ENCODE measurements at regions not wholly inside any gene's neighbourhood (a gene's known extent, or its start where the extent isn't known, plus 50 kb on each side); places are given as distances from the start of the nearest gene placed in this dataset.

DNA sequence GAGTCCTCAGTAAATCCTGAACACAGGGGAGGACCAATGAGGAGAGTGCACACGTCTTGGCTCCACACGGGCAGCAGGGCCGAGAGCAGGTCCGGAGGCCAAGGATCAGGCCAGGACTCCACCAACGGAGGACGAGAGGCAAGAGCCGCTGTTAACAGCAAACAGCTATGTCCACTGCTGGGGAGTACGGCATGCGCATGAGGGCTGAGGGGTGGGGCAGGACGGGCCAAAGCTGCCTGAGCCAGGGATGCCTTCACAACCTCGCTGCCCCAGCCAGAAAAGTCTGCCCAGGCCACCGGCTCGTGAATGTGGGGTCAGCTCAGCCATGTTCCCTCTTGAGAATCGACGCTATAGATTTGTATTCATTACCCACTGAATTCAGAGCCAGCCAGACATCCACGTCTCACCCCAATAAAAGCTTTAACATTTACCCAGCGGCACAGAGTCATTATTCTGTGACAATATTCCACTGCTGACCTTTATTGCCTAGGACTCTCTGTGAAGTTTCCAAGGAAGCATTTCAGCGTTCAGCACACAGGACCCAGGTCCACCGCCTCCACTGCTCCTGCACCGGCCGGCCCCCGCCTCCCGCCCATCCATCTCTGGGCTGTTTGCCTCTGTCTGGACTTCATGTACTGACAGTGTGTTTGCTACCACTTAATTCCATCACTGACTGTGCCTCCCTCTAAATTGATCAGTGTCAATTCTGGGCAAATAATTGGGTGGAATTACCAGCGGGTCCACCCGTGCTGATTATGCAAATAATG is 384.9 kb downstream of the SHANK2 start:
- Histone ChIP-seq H3K27ac (ENCODE audit: low read depth in 1 of 2, low read length in 2 of 2) (no peak overlapping the region), H3K4me1 (ENCODE audit: control insufficient read depth in 4 of 4, insufficient read depth in 4 of 4, low read length in 3 of 4) (no peaks in the 10 kb centered on the region), H3K9me3 (ENCODE audit: control insufficient read depth in 4 of 4, low read length in 3 of 4) (no peaks in the 10 kb centered on the region), H3K9ac (ENCODE audit: low read depth in 1 of 2, low read length in 2 of 2) (no peak overlapping the region), H3K27me3 (ENCODE audit: control insufficient read depth in 4 of 4, insufficient read depth in 4 of 4, low read length in 3 of 4) (no peaks in the 10 kb centered on the region), H3K36me3 (ENCODE audit: control insufficient read depth in 4 of 4, insufficient read depth in 3 of 4, low read depth in 1 of 4, low read length in 3 of 4) (no peaks in the 10 kb centered on the region), H3K4me3 (ENCODE audit: low read depth in 1 of 3, low read length in 3 of 3) (no peak overlapping the region)
- no peak for TF ChIP-seq HNF4A (conservative IDR thresholded peaks at IDR 0.05)
- TF ChIP-seq MAX (IDR thresholded peaks at IDR 0.05): no peak
- TF ChIP-seq ATF3 (IDR thresholded peaks at IDR 0.05): no peak
- TF ChIP-seq, protein P1, sequence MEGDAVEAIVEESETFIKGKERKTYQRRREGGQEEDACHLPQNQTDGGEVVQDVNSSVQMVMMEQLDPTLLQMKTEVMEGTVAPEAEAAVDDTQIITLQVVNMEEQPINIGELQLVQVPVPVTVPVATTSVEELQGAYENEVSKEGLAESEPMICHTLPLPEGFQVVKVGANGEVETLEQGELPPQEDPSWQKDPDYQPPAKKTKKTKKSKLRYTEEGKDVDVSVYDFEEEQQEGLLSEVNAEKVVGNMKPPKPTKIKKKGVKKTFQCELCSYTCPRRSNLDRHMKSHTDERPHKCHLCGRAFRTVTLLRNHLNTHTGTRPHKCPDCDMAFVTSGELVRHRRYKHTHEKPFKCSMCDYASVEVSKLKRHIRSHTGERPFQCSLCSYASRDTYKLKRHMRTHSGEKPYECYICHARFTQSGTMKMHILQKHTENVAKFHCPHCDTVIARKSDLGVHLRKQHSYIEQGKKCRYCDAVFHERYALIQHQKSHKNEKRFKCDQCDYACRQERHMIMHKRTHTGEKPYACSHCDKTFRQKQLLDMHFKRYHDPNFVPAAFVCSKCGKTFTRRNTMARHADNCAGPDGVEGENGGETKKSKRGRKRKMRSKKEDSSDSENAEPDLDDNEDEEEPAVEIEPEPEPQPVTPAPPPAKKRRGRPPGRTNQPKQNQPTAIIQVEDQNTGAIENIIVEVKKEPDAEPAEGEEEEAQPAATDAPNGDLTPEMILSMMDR (IDR thresholded peaks at IDR 0.05; ENCODE audit: low read depth, low read length, missing input control): no peak
- no peak for TF ChIP-seq HNF4G (IDR thresholded peaks at IDR 0.05)
- TF ChIP-seq, protein P2, sequence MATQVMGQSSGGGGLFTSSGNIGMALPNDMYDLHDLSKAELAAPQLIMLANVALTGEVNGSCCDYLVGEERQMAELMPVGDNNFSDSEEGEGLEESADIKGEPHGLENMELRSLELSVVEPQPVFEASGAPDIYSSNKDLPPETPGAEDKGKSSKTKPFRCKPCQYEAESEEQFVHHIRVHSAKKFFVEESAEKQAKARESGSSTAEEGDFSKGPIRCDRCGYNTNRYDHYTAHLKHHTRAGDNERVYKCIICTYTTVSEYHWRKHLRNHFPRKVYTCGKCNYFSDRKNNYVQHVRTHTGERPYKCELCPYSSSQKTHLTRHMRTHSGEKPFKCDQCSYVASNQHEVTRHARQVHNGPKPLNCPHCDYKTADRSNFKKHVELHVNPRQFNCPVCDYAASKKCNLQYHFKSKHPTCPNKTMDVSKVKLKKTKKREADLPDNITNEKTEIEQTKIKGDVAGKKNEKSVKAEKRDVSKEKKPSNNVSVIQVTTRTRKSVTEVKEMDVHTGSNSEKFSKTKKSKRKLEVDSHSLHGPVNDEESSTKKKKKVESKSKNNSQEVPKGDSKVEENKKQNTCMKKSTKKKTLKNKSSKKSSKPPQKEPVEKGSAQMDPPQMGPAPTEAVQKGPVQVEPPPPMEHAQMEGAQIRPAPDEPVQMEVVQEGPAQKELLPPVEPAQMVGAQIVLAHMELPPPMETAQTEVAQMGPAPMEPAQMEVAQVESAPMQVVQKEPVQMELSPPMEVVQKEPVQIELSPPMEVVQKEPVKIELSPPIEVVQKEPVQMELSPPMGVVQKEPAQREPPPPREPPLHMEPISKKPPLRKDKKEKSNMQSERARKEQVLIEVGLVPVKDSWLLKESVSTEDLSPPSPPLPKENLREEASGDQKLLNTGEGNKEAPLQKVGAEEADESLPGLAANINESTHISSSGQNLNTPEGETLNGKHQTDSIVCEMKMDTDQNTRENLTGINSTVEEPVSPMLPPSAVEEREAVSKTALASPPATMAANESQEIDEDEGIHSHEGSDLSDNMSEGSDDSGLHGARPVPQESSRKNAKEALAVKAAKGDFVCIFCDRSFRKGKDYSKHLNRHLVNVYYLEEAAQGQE (IDR thresholded peaks at IDR 0.05): no peak
- TF ChIP-seq RXRA (IDR thresholded peaks at IDR 0.05): no peak
- WGBS: 92% methylated on average over 25 of the region's 25 CpGs
- no peak for DNase-seq (ENCODE audit: low spot score)

GRCh38 chr11:70868341-70868885 is 384.0 kb downstream of the SHANK2 start:
- 88% methylated on average over 8 of the region's 8 CpGs for WGBS
- no peak overlapping the region for H3K27ac ChIP-seq (ENCODE audit: low read depth in 1 of 2, low read length in 2 of 2)
- H3K36me3 ChIP-seq (ENCODE audit: control insufficient read depth in 4 of 4, insufficient read depth in 3 of 4, low read depth in 1 of 4, low read length in 3 of 4): no peaks in the 10 kb centered on the region
- H3K27me3 ChIP-seq (ENCODE audit: control insufficient read depth in 4 of 4, insufficient read depth in 4 of 4, low read length in 3 of 4): no peaks in the 10 kb centered on the region
- DNase-seq (ENCODE audit: low spot score): no peak
- H3K4me1 ChIP-seq (ENCODE audit: control insufficient read depth in 4 of 4, insufficient read depth in 4 of 4, low read length in 3 of 4): no peaks in the 10 kb centered on the region
- TF ChIP-seq, protein P1 (IDR thresholded peaks at IDR 0.05; ENCODE audit: low read depth, low read length, missing input control): no peak
- TF ChIP-seq RXRA (IDR thresholded peaks at IDR 0.05) (no peak), FOXA1 (IDR thresholded peaks at IDR 0.05) (no peak)
- H3K9me3 ChIP-seq (ENCODE audit: control insufficient read depth in 4 of 4, low read length in 3 of 4): no peaks in the 10 kb centered on the region
- H3K9ac ChIP-seq (ENCODE audit: low read depth in 1 of 2, low read length in 2 of 2): no peak overlapping the region
- H3K4me3 ChIP-seq (ENCODE audit: low read depth in 1 of 3, low read length in 3 of 3): no peak overlapping the region

All from liver (tissue), 8 donors.